ENCODE measurements at regions not wholly inside any gene's neighbourhood (a gene's known extent, or its start where the extent isn't known, plus 50 kb on each side); places are given as distances from the start of the nearest gene placed in this dataset.

DNA sequence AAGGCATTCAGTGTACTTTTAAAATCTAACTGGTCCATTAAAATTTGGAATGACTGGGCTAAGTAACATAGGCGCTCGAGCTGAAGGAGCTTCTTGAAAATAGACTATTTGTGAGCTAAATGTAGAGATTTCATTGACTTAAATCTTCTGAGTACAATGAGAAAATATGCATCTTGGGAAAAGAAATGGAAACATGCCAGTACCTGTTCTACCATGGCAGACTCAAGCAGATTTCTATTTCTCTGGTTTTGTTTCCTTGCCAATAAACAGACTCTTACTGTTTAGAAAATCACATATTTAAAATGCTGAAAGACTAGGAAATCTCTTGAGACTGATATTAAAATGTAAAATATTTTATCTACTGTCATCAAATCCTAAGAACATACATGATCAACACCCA is 678.1 kb downstream of the FAT4 start:
- Mint-ChIP-seq H3K27me3 (no peaks in the 10 kb centered on the region), H3K4me1 (no peaks in the 10 kb centered on the region), H3K4me3 (no peak overlapping the region), H3K36me3 (ENCODE audit: low read depth) (no peaks in the 10 kb centered on the region), H3K27ac (no peak overlapping the region), H3K9me3 (no peaks in the 10 kb centered on the region)
- no peak for DNase-seq
- intact Hi-C loops (cut with micrococcal nuclease) = no loop called here

DNA sequence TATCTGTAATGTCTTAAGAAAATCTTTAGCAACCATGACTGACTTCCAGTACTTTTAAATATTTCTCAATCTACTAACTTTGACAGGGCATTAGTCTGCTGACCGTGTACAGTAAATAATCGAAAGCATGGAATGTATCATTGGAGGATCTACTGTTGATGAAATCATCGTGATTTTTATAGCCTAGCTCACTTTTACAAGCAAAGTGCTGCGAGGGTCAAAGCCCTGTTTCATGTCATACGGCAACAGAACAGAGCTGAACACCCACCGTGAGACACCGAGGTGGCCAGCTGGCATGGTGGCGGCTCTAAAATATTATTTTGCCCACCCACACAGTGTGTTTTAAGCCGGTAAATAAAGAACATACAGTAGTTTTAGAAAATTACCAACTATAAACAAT is 679.3 kb downstream of the FAT4 start:
- no peak overlapping the region for H3K27ac Mint-ChIP-seq
- intact Hi-C loops (cut with micrococcal nuclease) = no loop called here
- H3K4me1 Mint-ChIP-seq = no peaks in the 10 kb centered on the region
- H3K4me3 Mint-ChIP-seq = no peak overlapping the region
- no peak for DNase-seq
- no peaks in the 10 kb centered on the region for H3K36me3 Mint-ChIP-seq (ENCODE audit: low read depth)
- no peaks in the 10 kb centered on the region for H3K9me3 Mint-ChIP-seq
- H3K27me3 Mint-ChIP-seq = no peaks in the 10 kb centered on the region

DNA sequence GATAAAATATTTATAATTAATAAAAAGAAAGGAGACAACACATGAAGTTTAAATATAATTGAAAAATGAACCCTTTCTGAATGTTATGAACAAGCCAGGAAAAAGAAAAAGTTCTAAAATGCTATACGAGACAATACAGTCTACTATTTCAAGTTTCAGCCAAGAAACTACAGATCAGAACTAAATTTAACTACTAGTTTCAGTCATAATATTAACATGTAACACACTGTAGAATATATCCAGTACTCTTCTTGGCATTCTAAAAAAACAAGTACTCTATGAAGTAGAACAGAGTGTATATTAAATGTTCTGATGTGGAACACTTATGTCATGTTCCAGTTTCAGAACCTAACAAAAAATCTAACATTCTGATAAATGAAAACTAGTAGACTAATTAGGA is 679.7 kb downstream of the FAT4 start:
- intact Hi-C loops (cut with micrococcal nuclease) = no loop called here
- no peak for DNase-seq
- no peaks in the 10 kb centered on the region for H3K36me3 Mint-ChIP-seq (ENCODE audit: low read depth)
- no peak overlapping the region for H3K4me3 Mint-ChIP-seq
- no peaks in the 10 kb centered on the region for H3K4me1 Mint-ChIP-seq
- H3K27me3 Mint-ChIP-seq = no peaks in the 10 kb centered on the region
- H3K27ac Mint-ChIP-seq = no peak overlapping the region
- no peaks in the 10 kb centered on the region for H3K9me3 Mint-ChIP-seq

DNA sequence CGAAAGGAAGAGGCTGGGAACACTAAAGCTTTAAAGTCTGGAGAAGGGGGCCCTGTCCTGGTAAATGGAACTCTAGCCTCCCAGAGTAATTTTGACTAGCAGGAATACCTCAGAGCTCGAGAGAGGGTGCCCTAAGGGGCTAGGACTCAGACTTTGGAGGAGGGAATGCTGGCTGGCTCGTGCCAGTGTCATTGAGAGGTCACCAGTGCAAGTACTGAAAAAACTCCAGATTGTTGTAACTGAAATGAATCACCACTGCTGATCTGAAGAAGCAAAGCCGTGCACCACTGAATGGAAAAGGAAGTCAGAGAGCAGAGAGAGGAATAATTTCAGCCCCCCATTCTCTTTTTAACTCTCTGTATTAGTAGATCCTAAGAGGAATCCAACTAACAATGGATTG is 690.2 kb downstream of the FAT4 start:
- intact Hi-C loops (cut with micrococcal nuclease) = no loop called here
- H3K27ac Mint-ChIP-seq = no peak overlapping the region
- H3K36me3 Mint-ChIP-seq (ENCODE audit: low read depth) = no peaks in the 10 kb centered on the region
- H3K4me3 Mint-ChIP-seq = no peak overlapping the region
- DNase-seq = no peak
- H3K27me3 Mint-ChIP-seq = no peaks in the 10 kb centered on the region
- H3K4me1 Mint-ChIP-seq = no peaks in the 10 kb centered on the region
- H3K9me3 Mint-ChIP-seq = no peaks in the 10 kb centered on the region

DNA sequence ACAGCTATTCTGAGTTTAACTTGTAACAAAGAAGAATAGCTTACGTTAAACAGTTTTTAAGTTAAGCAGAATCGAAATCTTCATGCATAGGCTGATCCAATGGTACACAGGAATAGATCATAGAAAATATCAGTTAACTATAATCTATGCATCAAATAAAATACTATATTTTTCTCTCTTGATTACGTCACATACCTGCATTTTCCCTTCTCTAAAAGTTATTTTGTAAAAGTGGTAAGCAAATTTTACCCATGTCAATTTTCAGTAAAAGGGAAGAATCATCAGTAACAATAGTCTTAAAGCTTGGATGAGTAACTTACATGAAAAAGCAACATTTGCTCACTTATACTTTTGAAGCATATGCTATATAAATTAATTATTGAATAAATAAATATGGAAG is 692.4 kb downstream of the FAT4 start:
- no peak overlapping the region for H3K4me3 Mint-ChIP-seq
- peaks cover 3% of the 10 kb centered on the region for H3K9me3 Mint-ChIP-seq
- no peak for DNase-seq
- no peaks in the 10 kb centered on the region for H3K27me3 Mint-ChIP-seq
- intact Hi-C loops (cut with micrococcal nuclease) = no loop called here
- no peak overlapping the region for H3K27ac Mint-ChIP-seq
- no peaks in the 10 kb centered on the region for H3K36me3 Mint-ChIP-seq (ENCODE audit: low read depth)
- H3K4me1 Mint-ChIP-seq = no peaks in the 10 kb centered on the region

DNA sequence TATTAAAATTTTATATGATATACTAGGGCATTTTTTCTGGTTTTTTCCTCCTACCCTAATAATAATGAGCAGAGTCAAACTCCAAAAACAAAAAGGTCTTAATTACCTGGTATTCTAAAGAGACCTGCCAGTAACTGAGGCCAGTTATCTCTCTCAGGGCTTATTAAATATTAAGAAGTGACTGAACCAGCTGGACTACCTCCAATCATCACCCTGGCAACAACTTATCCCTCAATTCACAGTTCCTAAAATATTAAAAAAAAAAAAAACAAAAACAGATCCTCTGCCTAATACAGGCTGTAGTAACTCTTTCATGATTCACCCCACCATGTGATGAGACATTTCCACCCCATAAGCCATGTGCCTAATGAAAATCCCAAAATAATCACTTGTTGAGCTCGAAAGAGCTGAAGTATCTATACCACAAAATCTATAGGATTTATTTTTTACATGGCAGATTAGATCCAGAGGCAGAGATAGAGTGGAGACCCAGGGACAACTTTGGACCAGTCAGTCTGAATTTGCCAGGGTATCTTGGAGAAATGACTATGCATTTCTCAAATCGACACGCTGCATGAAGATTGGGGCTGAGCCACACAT is 698.0 kb downstream of the FAT4 start:
- Mint-ChIP-seq H3K27ac (no peak overlapping the region), H3K9me3 (peaks cover 8% of the 10 kb centered on the region), H3K27me3 (no peaks in the 10 kb centered on the region), H3K4me3 (no peak overlapping the region), H3K36me3 (ENCODE audit: low read depth) (no peaks in the 10 kb centered on the region), H3K4me1 (no peaks in the 10 kb centered on the region)
- DNase-seq = no peak
- intact Hi-C loops (cut with micrococcal nuclease) = no loop called here

DNA sequence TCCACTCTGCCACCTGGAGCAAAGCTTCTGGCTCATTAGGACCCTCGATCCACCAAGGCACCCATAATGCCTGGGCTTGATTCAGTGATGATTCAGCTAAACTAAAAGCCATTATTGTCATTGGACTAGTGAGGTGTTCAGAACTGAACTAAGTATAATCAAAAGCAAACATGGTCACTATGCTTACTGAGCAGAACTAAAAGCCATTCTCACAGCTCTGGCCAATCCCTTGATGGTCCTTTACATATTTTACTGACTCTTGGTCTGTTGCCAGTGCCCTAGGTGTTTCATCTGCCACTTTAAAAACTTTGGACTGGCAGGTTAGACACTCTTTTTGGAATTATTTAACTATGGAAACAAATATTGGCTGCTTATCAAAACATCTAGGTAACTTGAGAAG is 703.5 kb downstream of the FAT4 start:
- Mint-ChIP-seq H3K36me3 (ENCODE audit: low read depth) (no peaks in the 10 kb centered on the region), H3K9me3 (peaks cover 3% of the 10 kb centered on the region), H3K4me1 (no peaks in the 10 kb centered on the region), H3K4me3 (no peak overlapping the region), H3K27me3 (no peaks in the 10 kb centered on the region), H3K27ac (no peak overlapping the region)
- no peak for DNase-seq
- intact Hi-C loops (cut with micrococcal nuclease) = no loop called here

DNA sequence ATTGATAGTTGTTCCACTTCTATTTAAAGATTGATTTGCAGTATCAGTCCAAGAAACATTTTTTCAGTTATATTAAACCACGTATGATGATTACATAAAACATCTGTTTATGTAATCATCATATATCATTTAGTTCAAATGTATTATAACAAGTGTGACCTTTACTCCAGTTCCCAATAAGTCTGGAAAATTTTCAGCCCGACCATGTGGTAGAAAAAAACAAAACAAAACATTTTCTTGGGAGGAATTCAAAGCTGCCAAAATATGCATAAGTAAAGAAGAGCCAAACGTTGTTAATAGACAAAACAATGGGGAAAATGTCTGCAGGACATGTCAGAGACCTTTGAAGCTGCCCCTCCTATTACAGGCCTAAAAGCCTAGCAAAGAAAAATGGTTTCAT is 709.1 kb downstream of the FAT4 start:
- no peaks in the 10 kb centered on the region for H3K27me3 Mint-ChIP-seq
- H3K4me1 Mint-ChIP-seq = no peaks in the 10 kb centered on the region
- H3K9me3 Mint-ChIP-seq = no peaks in the 10 kb centered on the region
- H3K36me3 Mint-ChIP-seq (ENCODE audit: low read depth) = no peaks in the 10 kb centered on the region
- intact Hi-C loops (cut with micrococcal nuclease) = no loop called here
- H3K27ac Mint-ChIP-seq = no peak overlapping the region
- no peak for DNase-seq
- no peak overlapping the region for H3K4me3 Mint-ChIP-seq

DNA sequence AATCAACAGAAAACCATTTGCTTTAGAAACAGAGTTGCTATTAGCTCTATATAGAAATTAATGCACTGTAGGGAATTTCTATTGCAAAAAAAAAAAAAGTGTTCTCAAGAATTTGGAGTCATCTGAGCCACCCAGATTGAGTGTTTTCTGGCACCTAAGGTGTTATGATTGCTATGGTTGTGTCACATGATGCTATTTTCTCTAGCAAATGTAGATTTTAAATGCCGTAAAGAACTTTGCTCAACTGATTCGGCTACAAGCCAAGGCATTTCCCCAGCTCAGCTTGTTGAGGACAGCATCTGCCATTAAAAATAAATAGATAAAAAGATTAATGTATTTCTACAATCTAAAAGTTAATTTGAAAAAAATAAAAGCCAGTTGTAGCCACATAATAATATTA is 712.8 kb downstream of the FAT4 start:
- Mint-ChIP-seq H3K9me3 (peaks cover under 1% of the 10 kb centered on the region), H3K4me3 (no peak overlapping the region), H3K27ac (no peak overlapping the region), H3K27me3 (no peaks in the 10 kb centered on the region), H3K4me1 (no peaks in the 10 kb centered on the region), H3K36me3 (ENCODE audit: low read depth) (no peaks in the 10 kb centered on the region)
- no peak for DNase-seq
- intact Hi-C loops (cut with micrococcal nuclease) = no loop called here

DNA sequence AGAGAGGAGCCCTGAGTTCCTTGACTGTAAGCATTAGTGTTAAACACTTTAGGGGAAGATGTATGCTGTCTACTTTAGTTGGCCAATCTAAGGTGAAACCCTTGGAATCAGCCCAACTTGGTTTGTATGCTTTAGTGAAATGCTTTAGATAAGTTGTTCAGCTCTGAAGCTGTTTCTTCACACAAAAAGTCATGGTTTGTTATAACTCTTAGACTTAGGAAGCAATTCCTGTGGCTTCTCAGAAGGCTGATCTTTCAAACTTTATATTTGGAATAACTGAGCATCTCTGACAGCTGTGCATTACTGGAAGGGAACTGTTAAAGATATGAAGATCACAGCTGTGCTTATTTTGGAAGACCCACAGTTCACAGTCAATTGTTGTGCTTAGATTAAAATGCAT is 714.1 kb downstream of the FAT4 start:
- no peak for DNase-seq
- Mint-ChIP-seq H3K9me3 (peaks cover 7% of the 10 kb centered on the region), H3K4me1 (no peaks in the 10 kb centered on the region), H3K27me3 (no peaks in the 10 kb centered on the region), H3K27ac (no peak overlapping the region), H3K4me3 (no peak overlapping the region), H3K36me3 (ENCODE audit: low read depth) (no peaks in the 10 kb centered on the region)
- intact Hi-C loops (cut with micrococcal nuclease) = no loop called here

DNA sequence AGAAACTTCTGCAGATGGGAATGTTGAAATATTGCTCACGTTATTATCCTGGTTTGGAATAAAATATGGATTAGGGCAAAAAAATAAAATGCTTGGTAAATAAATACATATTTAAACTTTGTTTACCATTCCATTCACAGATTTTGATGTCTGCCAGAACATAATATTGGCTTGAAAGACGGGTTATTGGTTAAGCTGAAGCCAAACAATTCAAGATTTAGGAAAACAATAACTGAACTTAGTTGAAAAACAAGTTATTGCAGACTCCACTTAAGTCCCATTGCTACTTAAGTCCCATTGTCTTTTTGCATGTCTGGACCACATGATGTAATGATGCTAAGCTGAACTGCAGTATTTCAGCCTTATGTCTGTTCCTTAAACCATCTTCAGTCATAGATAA is 722.5 kb downstream of the FAT4 start:
- no peaks in the 10 kb centered on the region for H3K27me3 Mint-ChIP-seq
- intact Hi-C loops (cut with micrococcal nuclease) = no loop called here
- H3K9me3 Mint-ChIP-seq = peaks cover 7% of the 10 kb centered on the region
- H3K4me1 Mint-ChIP-seq = no peaks in the 10 kb centered on the region
- no peaks in the 10 kb centered on the region for H3K36me3 Mint-ChIP-seq (ENCODE audit: low read depth)
- H3K27ac Mint-ChIP-seq = no peak overlapping the region
- DNase-seq = no peak
- H3K4me3 Mint-ChIP-seq = no peak overlapping the region

DNA sequence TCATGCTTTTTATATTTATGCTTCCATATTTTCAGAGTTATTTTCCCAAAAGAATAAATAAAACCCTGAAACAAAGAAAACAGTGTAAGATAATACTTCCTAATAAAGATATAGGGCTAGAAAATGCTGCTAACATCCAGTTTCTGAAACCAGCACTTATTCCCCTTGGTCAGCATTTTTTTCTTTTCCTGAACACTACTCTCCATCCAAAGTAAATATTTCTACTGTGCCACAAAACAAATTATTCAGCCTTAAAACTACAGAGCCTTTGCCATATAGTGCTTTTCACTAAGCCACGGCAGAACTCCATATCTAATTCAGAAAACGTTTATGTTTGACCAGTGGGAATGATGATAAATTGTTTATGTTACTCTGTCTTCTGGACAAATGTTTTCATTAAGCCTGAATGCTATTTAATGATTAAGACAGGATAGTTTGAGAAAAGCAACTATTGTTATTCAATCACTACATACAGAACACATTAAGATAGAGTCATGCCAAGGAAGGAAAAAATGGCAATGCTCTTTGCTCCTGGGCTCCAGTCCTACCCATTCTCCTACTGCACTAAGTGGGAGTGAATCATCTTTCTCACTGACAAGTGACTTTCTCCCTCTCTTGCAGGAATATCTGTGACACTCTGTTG is 723.9 kb downstream of the FAT4 start:
- no peaks in the 10 kb centered on the region for H3K27me3 Mint-ChIP-seq
- no peak for DNase-seq
- no peaks in the 10 kb centered on the region for H3K9me3 Mint-ChIP-seq
- H3K4me3 Mint-ChIP-seq = no peak overlapping the region
- H3K36me3 Mint-ChIP-seq (ENCODE audit: low read depth) = no peaks in the 10 kb centered on the region
- intact Hi-C loops (cut with micrococcal nuclease) = no loop called here
- H3K27ac Mint-ChIP-seq = no peak overlapping the region
- no peaks in the 10 kb centered on the region for H3K4me1 Mint-ChIP-seq

DNA sequence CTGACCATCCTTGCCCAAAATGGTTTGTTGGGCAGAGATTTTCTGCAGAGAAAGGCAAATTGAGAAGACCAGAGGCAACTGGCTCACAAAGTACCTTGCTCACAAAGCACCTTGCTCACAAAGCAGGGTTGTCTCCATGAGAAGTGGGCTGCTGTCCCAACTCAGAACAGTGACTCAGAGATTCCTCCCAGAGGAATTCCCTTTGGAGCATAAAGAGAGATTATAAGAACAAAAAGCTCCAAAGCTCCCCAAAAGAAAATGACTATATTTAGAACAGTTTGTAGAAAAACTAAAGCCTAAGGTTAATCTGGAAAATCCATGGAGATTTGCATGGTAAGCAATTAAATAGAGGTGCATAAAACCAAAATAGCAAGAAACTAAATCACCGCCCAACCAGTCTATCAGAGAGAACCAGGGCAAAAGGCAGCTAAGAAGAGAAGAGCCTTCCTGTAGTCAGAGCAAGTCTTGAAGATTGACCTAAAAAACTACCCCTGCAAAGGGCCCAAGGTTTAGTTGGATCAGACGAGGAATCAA is 731.4 kb downstream of the FAT4 start:
- Mint-ChIP-seq H3K4me1 (no peaks in the 10 kb centered on the region), H3K9me3 (peaks cover 2% of the 10 kb centered on the region), H3K27ac (no peak overlapping the region), H3K27me3 (no peaks in the 10 kb centered on the region), H3K36me3 (ENCODE audit: low read depth) (no peaks in the 10 kb centered on the region), H3K4me3 (no peak overlapping the region)
- no peak for DNase-seq
- intact Hi-C loops (cut with micrococcal nuclease) = no loop called here

DNA sequence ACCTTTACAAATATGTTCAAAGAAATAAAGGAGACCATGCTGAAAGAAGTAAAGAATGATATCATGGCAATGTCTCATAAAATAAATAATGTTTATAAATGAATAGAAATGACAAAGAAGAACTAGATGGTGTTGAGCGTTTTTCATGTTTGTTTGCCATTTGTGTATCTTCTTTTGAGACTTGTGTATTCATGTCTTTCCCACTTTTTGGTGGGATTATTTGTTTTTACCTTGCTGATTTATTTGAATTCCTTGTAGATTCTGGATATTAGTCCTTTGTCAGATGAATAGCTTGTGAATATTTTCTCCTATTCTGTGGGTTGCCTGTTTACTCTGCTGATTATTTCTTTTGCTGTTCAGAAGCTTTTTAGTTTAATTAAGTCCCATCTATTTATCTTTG is 732.4 kb downstream of the FAT4 start:
- intact Hi-C loops (cut with micrococcal nuclease) = no loop called here
- H3K36me3 Mint-ChIP-seq (ENCODE audit: low read depth) = no peaks in the 10 kb centered on the region
- H3K4me3 Mint-ChIP-seq = no peak overlapping the region
- H3K27me3 Mint-ChIP-seq = no peaks in the 10 kb centered on the region
- no peak for DNase-seq
- H3K4me1 Mint-ChIP-seq = no peaks in the 10 kb centered on the region
- peaks cover 3% of the 10 kb centered on the region for H3K9me3 Mint-ChIP-seq
- H3K27ac Mint-ChIP-seq = no peak overlapping the region
